CD14-positive monocyte (primary cell): ENCODE measurements at regions not wholly inside any gene's neighbourhood (a gene's known extent, or its start where the extent isn't known, plus 50 kb on each side); places are given as distances from the start of the nearest gene placed in this dataset.

ENCODE experiments used
- DNase-seq, 3 donors: peaks; one replicate each; pipeline ENCODE4 v3.0.0-alpha.2; 2011 to 2022
- H2AFZ ChIP-seq: 2 replicates; pipeline ENCODE4 v1.6.0; 2012; ENCODE audit warnings: mild to moderate bottlenecking, low read depth, low read length, inconsistent platforms; ENCODE audit not compliant: insufficient read depth, poor library complexity, severe bottlenecking
- H3K27ac ChIP-seq, 2 donors: 1 replicate in 1 of 2; 2 replicates in 1 of 2; pipeline ENCODE4 v1.5.1; 2012 to 2013; ENCODE audit warnings: low read length in 2 of 2, control low read depth in 1 of 2, inconsistent platforms in 1 of 2, low read depth in 1 of 2, mild to moderate bottlenecking in 1 of 2
- H3K27me3 ChIP-seq, 2 donors: one replicate each; pipeline versions ENCODE4 v1.6.0 to v1.6.1; 2011 to 2013; ENCODE audit warnings: low read length in 2 of 2; ENCODE audit not compliant: control insufficient read depth in 2 of 2, insufficient read depth in 2 of 2
- H3K36me3 ChIP-seq, 2 donors: replicated peaks in 1 of 2; 1 replicate in 1 of 2; 2 replicates in 1 of 2; pipeline versions ENCODE4 v1.5.1 to v1.6.1; 2012 to 2013; ENCODE audit warnings: low read length in 2 of 2, control low read depth in 1 of 2, inconsistent platforms in 1 of 2, mild to moderate bottlenecking in 1 of 2; ENCODE audit not compliant: insufficient read depth in 2 of 2, control insufficient read depth in 1 of 2
- H3K4me1 ChIP-seq, 2 donors: 1 replicate in 1 of 2; 2 replicates in 1 of 2; pipeline versions ENCODE4 v1.5.1 to v1.6.1; 2012 to 2013; ENCODE audit warnings: low read length in 2 of 2, control low read depth in 1 of 2, inconsistent platforms in 1 of 2, mild to moderate bottlenecking in 1 of 2, moderate library complexity in 1 of 2; ENCODE audit not compliant: insufficient read depth in 2 of 2, control insufficient read depth in 1 of 2
- H3K4me2 ChIP-seq: replicated peaks from 2 replicates; pipeline ENCODE3; 2012; ENCODE audit warnings: low read length, moderate library complexity, mild to moderate bottlenecking; ENCODE audit not compliant: poor library complexity, severe bottlenecking; ENCODE audit errors: extremely low read depth
- H3K4me3 ChIP-seq, 3 experiments: fragments of 200-600 bp in 1 of 3; sonication (generic) in 1 of 3; replicated peaks in 1 of 3; 1 replicate in 2 of 3; 2 replicates in 1 of 3; pipeline ENCODE4 v1.5.1; 2011 to 2013; ENCODE audit warnings: low read length in 3 of 3, mild to moderate bottlenecking in 3 of 3, control low read depth in 2 of 3, low read depth in 2 of 3, inconsistent platforms in 1 of 3, moderate library complexity in 1 of 3
- H3K79me2 ChIP-seq: 2 replicates; pipeline ENCODE4 v1.6.0; 2012; ENCODE audit warnings: mild to moderate bottlenecking, control low read depth, inconsistent platforms, low read length, moderate library complexity; ENCODE audit not compliant: insufficient read depth
- H3K9ac ChIP-seq: 2 replicates; pipeline ENCODE4 v1.6.0; 2017; ENCODE audit warnings: low read length, mild to moderate bottlenecking; ENCODE audit not compliant: insufficient read depth, poor library complexity, severe bottlenecking
- H3K9me3 ChIP-seq, 2 donors: replicated peaks in 1 of 2; 1 replicate in 1 of 2; 2 replicates in 1 of 2; pipeline versions ENCODE4 v1.5.1 to v1.6.1; 2012 to 2013; ENCODE audit warnings: low read length in 2 of 2, control low read depth in 1 of 2; ENCODE audit not compliant: control insufficient read depth in 1 of 2, insufficient read depth in 1 of 2
- H4K20me1 ChIP-seq: 2 replicates; pipeline ENCODE4 v1.6.0; 2012; ENCODE audit warnings: mild to moderate bottlenecking, low read length, control low read depth, moderate library complexity; ENCODE audit not compliant: insufficient read depth
- H3K27ac Mint-ChIP-seq, 7 donors: one replicate each; pipeline ENCODE4 v1.8.0; 2020; ENCODE audit warnings: mild to moderate bottlenecking in 7 of 7, mixed read lengths in 7 of 7, moderate library complexity in 6 of 7, inconsistent platforms in 2 of 7
- H3K27me3 Mint-ChIP-seq, 3 donors: one replicate each; pipeline ENCODE4 v1.8.0; 2021 to 2022; ENCODE audit warnings: low read depth in 3 of 3, mild to moderate bottlenecking in 3 of 3, mixed read lengths in 3 of 3, moderate library complexity in 3 of 3, inconsistent platforms in 1 of 3
- H3K36me3 Mint-ChIP-seq, 2 donors: one replicate each; pipeline ENCODE4 v1.8.0; 2020; ENCODE audit warnings: mixed read lengths in 2 of 2, inconsistent platforms in 1 of 2, mild to moderate bottlenecking in 1 of 2
- H3K4me1 Mint-ChIP-seq: one replicate; pipeline ENCODE4 v1.8.0; 2020; ENCODE audit warnings: mild to moderate bottlenecking, mixed read lengths
- H3K4me3 Mint-ChIP-seq, 2 donors: one replicate each; pipeline ENCODE4 v1.8.0; 2020; ENCODE audit warnings: mild to moderate bottlenecking in 2 of 2, mixed read lengths in 2 of 2, moderate library complexity in 1 of 2
- H3K9me3 Mint-ChIP-seq, 7 donors: one replicate each; pipeline ENCODE4 v1.8.0; 2020 to 2022; ENCODE audit warnings: mixed read lengths in 7 of 7, mild to moderate bottlenecking in 6 of 7, moderate library complexity in 6 of 7, inconsistent platforms in 2 of 7
- CTCF ChIP-seq: fragments of 200-600 bp; IDR thresholded peaks from one replicate; pipeline ENCODE4 v1.8.0; 2022; ENCODE audit warnings: antibody characterized with exemption, mild to moderate bottlenecking
- WGBS: methylation state at CpG from one replicate; pipeline ENCODE4 v1.1.5; 2013; ENCODE audit warnings: missing lambda C conversion rate; ENCODE audit not compliant: insufficient coverage; 5-methylcytosine and 5-hydroxymethylcytosine counted together
- intact Hi-C, 2 donors: fragments of 100-400 bp; cut with micrococcal nuclease; formaldehyde crosslinking; loops; one replicate each; pipeline versions ENCODE4 v1.15.0 to v1.15.1; 2023

- H3K36me3 ChIP-seq, result no peaks in the 10 kb centered on the region
- H3K27ac ChIP-seq, result no peak overlapping the region
- no peak overlapping the region for H3K9ac ChIP-seq
- no peaks in the 10 kb centered on the region for H3K36me3 Mint-ChIP-seq
- no peak overlapping the region for H3K27ac Mint-ChIP-seq
- DNase-seq, result no peak
- no peak overlapping the region for H3K4me2 ChIP-seq
- H3K9me3 ChIP-seq, result peaks cover 0 to 3% of the 10 kb centered on the region in 2 donors
- no peak for TF ChIP-seq CTCF
- H4K20me1 ChIP-seq, result no peaks in the 10 kb centered on the region
- peaks cover 0 to 3% of the 10 kb centered on the region in 2 donors for H3K27me3 ChIP-seq
- no peaks in the 10 kb centered on the region for H3K79me2 ChIP-seq
- H3K4me1 ChIP-seq, result no peaks in the 10 kb centered on the region
- H2AFZ ChIP-seq, result no peak overlapping the region
- peaks cover 4% of the 10 kb centered on the region for H3K4me1 Mint-ChIP-seq
- peaks cover 0 to 13% (median 4%) of the 10 kb centered on the region in 7 donors for H3K9me3 Mint-ChIP-seq
- H3K27me3 Mint-ChIP-seq, result peaks cover 2 to 18% (median 6%) of the 10 kb centered on the region in 3 donors
- no peak overlapping the region for H3K4me3 ChIP-seq
- peak overlapping the region in 1 of 2 donors; percentile 18 for H3K4me3 Mint-ChIP-seq
- intact Hi-C loops, result loop anchor here in 1 of 2 donors (5.0 kb wide), 1 partner anchor 328 kb away; no protein-coding TSS in a partner anchor
These were observed 360.9 kb downstream of the ADGRD1 start for GRCh38 chr12:131314524-131315090.

- no peaks in the 10 kb centered on the region for H4K20me1 ChIP-seq
- H3K4me1 ChIP-seq, result no peaks in the 10 kb centered on the region
- H3K36me3 ChIP-seq, result no peaks in the 10 kb centered on the region
- no peak overlapping the region for H2AFZ ChIP-seq
- Mint-ChIP-seq H3K27ac (no peak overlapping the region), H3K27me3 (peaks cover 2 to 14% (median 4%) of the 10 kb centered on the region in 3 donors), H3K9me3 (peaks cover 0 to 13% (median 4%) of the 10 kb centered on the region in 7 donors), H3K4me3 (no peak overlapping the region), H3K36me3 (no peaks in the 10 kb centered on the region), H3K4me1 (peaks cover 4% of the 10 kb centered on the region)
- H3K4me3 ChIP-seq, result no peak overlapping the region
- no peak for DNase-seq
- peaks cover 0 to 3% of the 10 kb centered on the region in 2 donors for H3K27me3 ChIP-seq
- H3K9me3 ChIP-seq, result peaks cover 0 to 3% of the 10 kb centered on the region in 2 donors
- no peaks in the 10 kb centered on the region for H3K79me2 ChIP-seq
- WGBS, result 88% methylated on average over 2 of the region's 3 CpGs
- H3K27ac ChIP-seq, result no peak overlapping the region
- intact Hi-C loops, result no loop called here
- TF ChIP-seq CTCF, result no peak
- no peak overlapping the region for H3K9ac ChIP-seq
- H3K4me2 ChIP-seq, result no peak overlapping the region
These were observed 361.9 kb downstream of the ADGRD1 start for GRCh38 chr12:131315601-131316000.
